PC-3 (cell line): ENCODE measurements at regions not wholly inside any gene's neighbourhood (a gene's known extent, or its start where the extent isn't known, plus 50 kb on each side); places are given as distances from the start of the nearest gene placed in this dataset.

Experiments used
- ATAC-seq: fragments of 200-7000 bp; cut with Tn5 transposase; 2 replicates; pipeline ENCODE4 v1.9.1; 2020; ENCODE audit warnings: mild to moderate bottlenecking, moderate library complexity
- BruUV-seq: library from RNA; stranded (reverse); fragments of 400-500 nt; replicated peaks from 2 replicates; lab custom pipeline; 2021; lab: Mats Ljungman, UMichigan
- CTCF ChIA-PET: fragments of 300-600 bp; sonication (Branson Sonifier 250); formaldehyde crosslinking; loops from one replicate; lab custom pipeline; 2022; ENCODE audit warnings: antibody characterized with exemption; lab: Charles Lee
- POLR2A ChIA-PET: fragments of 300-600 bp; sonication (Branson Sonifier 250); formaldehyde crosslinking; loops from one replicate; lab custom pipeline; 2022; ENCODE audit warnings: antibody characterized with exemption; ENCODE audit not compliant: unreplicated experiment; lab: Charles Lee
- DNase-seq: peaks from one replicate; pipeline ENCODE4 v3.0.0-alpha.2; 2015
- H2AFZ ChIP-seq: fragments of 300-600 bp; sonication (generic); 2 replicates; pipeline ENCODE4 v1.6.0; 2016; ENCODE audit warnings: antibody characterized with exemption, low read length
- H3F3A ChIP-seq: fragments of 300-600 bp; sonication (generic); one replicate; pipeline ENCODE4 v1.6.0; 2017; ENCODE audit warnings: antibody characterized with exemption, low read length, control low read depth, mild to moderate bottlenecking; ENCODE audit not compliant: unreplicated experiment
- H3K27ac ChIP-seq: fragments of 300-600 bp; sonication (generic); 2 replicates; pipeline ENCODE4 v1.5.1; 2016; ENCODE audit warnings: mild to moderate bottlenecking, low read length
- H3K27me3 ChIP-seq: fragments of 300-600 bp; sonication (generic); 2 replicates; pipeline ENCODE4 v1.6.1; 2016; ENCODE audit warnings: low read length, mixed read lengths
- H3K36me3 ChIP-seq: fragments of 300-600 bp; sonication (generic); 2 replicates; pipeline ENCODE4 v1.6.1; 2016; ENCODE audit warnings: low read depth, mixed run types, low read length, mixed read lengths
- H3K4me1 ChIP-seq: fragments of 300-600 bp; sonication (generic); 2 replicates; pipeline ENCODE4 v1.5.1; 2016; ENCODE audit warnings: low read length; ENCODE audit not compliant: insufficient read depth
- H3K4me2 ChIP-seq: fragments of 300-600 bp; sonication (generic); 2 replicates; pipeline ENCODE4 v1.6.0; 2016; ENCODE audit warnings: low read length
- H3K4me3 ChIP-seq: fragments of 300-600 bp; sonication (generic); 2 replicates; pipeline ENCODE4 v1.5.1; 2016; ENCODE audit warnings: mild to moderate bottlenecking, low read length, mixed read lengths
- H3K79me2 ChIP-seq: fragments of 300-600 bp; sonication (generic); 2 replicates; pipeline ENCODE4 v1.6.1; 2017; ENCODE audit warnings: low read length, mixed read lengths
- H3K9ac ChIP-seq: fragments of 300-600 bp; sonication (generic); 2 replicates; pipeline ENCODE4 v1.6.0; 2016; ENCODE audit warnings: mild to moderate bottlenecking, low read length
- H3K9me2 ChIP-seq: fragments of 300-600 bp; sonication (generic); replicated peaks from 2 replicates; pipeline ENCODE4 v1.6.1; 2016; ENCODE audit warnings: mixed run types, low read length, mixed read lengths
- H3K9me3 ChIP-seq: fragments of 300-600 bp; sonication (generic); 2 replicates; pipeline ENCODE4 v1.6.1; 2016; ENCODE audit warnings: low read length, mixed read lengths
- H4K20me1 ChIP-seq: fragments of 300-600 bp; sonication (generic); 2 replicates; pipeline ENCODE4 v1.6.1; 2016; ENCODE audit warnings: low read length, mixed read lengths
- EZH2 ChIP-seq: fragments of 300-600 bp; sonication (generic); IDR thresholded peaks from one replicate; pipeline ENCODE4 v1.6.1; 2017; ENCODE audit warnings: antibody characterized with exemption, mild to moderate bottlenecking, low read length; ENCODE audit not compliant: unreplicated experiment
- EZH2phosphoT487 ChIP-seq: fragments of 300-600 bp; sonication (generic); IDR thresholded peaks from 2 replicates; pipeline ENCODE4 v1.6.1; 2018; ENCODE audit warnings: mild to moderate bottlenecking, antibody characterized with exemption, low read length, borderline replicate concordance
- intact Hi-C: fragments of 100-400 bp; cut with micrococcal nuclease; formaldehyde crosslinking; loops from 2 replicates; pipeline ENCODE4 v1.9.0; 2023
- TF ChIP-seq, protein P1 (sequence below): fragments of 300-600 bp; sonication (generic); conservative IDR thresholded peaks from 2 replicates; pipeline ENCODE4 v1.5.1; 2017; ENCODE audit warnings: antibody characterized with exemption, low read depth, mild to moderate bottlenecking, low read length

DNA sequence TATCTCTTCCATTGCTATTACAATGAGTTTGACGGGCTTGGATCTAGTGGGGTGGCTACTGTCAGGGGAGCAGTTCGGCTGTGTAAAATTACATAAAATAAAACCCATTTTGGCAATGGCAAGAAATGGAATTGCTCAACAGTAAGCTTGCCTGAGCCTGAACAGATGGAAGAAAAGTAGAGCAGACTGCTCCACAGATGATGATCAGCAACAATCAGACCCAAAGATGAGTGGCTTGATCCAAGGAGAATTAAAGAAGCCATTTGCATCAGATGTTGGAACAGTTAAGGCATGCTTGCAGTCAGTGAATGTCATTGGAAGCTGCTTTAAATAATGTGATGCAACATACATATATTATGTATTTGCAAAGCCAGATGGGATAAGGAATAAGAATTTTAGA, 256.6 kb upstream of the SMIM30 start:
- DNase-seq = no peak
- CTCF ChIA-PET = no interaction called here
- Histone ChIP-seq H3K27ac (no peak overlapping the region), H3K27me3 (no peaks in the 10 kb centered on the region), H2AFZ (no peak overlapping the region), H3K4me2 (no peak overlapping the region), H3K79me2 (no peaks in the 10 kb centered on the region), H3K9ac (no peak overlapping the region), H3K9me2 (no peaks in the 10 kb centered on the region), H4K20me1 (no peaks in the 10 kb centered on the region), H3K4me1 (no peaks in the 10 kb centered on the region), H3F3A (no peaks in the 10 kb centered on the region), H3K4me3 (no peak overlapping the region), H3K36me3 (no peaks in the 10 kb centered on the region), H3K9me3 (no peaks in the 10 kb centered on the region)
- TF ChIP-seq, protein P1, sequence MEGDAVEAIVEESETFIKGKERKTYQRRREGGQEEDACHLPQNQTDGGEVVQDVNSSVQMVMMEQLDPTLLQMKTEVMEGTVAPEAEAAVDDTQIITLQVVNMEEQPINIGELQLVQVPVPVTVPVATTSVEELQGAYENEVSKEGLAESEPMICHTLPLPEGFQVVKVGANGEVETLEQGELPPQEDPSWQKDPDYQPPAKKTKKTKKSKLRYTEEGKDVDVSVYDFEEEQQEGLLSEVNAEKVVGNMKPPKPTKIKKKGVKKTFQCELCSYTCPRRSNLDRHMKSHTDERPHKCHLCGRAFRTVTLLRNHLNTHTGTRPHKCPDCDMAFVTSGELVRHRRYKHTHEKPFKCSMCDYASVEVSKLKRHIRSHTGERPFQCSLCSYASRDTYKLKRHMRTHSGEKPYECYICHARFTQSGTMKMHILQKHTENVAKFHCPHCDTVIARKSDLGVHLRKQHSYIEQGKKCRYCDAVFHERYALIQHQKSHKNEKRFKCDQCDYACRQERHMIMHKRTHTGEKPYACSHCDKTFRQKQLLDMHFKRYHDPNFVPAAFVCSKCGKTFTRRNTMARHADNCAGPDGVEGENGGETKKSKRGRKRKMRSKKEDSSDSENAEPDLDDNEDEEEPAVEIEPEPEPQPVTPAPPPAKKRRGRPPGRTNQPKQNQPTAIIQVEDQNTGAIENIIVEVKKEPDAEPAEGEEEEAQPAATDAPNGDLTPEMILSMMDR = no peak
- POLR2A ChIA-PET = no interaction called here
- no TSS peak for BruUV-seq
- no peak for ATAC-seq
- intact Hi-C loops = no loop called here

DNA sequence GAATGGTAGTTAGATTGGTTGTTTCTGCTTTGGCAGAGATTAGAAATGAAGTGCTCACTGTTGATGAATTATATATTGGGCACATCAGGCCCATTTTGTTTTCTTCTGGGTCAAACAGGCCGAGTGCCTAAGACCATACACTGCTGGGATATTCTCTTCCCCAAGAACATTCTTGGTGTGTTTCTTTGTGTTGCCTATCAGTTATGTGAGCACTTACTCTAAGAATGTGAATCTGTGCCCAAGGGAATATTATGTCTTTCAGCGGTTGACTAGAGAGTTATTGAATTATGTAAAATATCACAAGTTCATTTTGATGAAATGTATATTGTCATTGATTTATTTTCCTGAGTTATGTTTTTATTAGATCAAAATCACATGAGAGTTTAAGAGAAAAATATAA, 255.5 kb upstream of the SMIM30 start:
- Histone ChIP-seq H3K9ac (no peak overlapping the region), H2AFZ (no peak overlapping the region), H3K9me3 (no peaks in the 10 kb centered on the region), H3K4me1 (no peaks in the 10 kb centered on the region), H3F3A (no peaks in the 10 kb centered on the region), H3K27ac (no peak overlapping the region), H3K36me3 (no peaks in the 10 kb centered on the region), H3K4me2 (no peak overlapping the region), H3K9me2 (no peaks in the 10 kb centered on the region), H3K27me3 (no peaks in the 10 kb centered on the region), H3K79me2 (no peaks in the 10 kb centered on the region), H3K4me3 (no peak overlapping the region), H4K20me1 (no peaks in the 10 kb centered on the region)
- ChIA-PET CTCF (no interaction called here), POLR2A (no interaction called here)
- no TSS peak for BruUV-seq
- TF ChIP-seq EZH2phosphoT487 = no peak
- TF ChIP-seq, protein P1 = no peak
- no peak for TF ChIP-seq EZH2
- DNase-seq (no peak), ATAC-seq (no peak)
- intact Hi-C loops = no loop called here

DNA sequence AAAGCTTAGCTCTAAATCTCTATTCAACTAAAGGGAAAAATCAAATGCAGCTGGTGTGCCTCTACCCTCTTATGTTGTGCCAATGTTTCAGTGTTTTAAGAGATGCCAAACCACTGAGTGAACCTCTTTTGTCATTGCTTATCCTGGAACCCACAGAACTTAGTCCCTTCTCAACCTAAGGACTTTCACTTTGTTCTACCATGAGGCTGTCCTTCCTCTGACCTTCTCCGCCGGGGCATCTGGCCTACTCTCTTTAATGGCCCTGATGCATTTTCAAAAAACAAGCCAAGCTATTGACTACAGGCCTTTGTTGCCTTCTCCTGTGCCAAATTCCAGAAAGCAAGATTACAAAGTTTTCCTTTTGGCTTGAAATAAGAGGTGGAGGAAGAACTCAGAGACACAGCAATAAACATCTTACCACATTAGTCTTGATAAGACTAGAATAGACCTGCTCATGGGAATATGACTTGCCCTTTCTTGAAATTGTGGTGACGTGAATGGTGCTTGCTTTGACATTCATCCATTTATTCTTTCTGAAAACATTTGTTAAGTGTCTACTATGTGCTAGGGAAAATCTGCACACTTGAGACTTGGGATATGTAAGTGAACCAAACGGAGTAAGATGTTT, 253.2 kb upstream of the SMIM30 start:
- TF ChIP-seq, protein P1 = no peak
- no peak for TF ChIP-seq EZH2
- no peak overlapping the region for H3K4me3 ChIP-seq
- H3K27ac ChIP-seq = no peak overlapping the region
- no peaks in the 10 kb centered on the region for H3F3A ChIP-seq
- no peaks in the 10 kb centered on the region for H3K27me3 ChIP-seq
- no peak overlapping the region for H2AFZ ChIP-seq
- BruUV-seq = no TSS peak
- no peak for ATAC-seq
- H3K36me3 ChIP-seq = no peaks in the 10 kb centered on the region
- CTCF ChIA-PET = no interaction called here
- H3K4me1 ChIP-seq = no peaks in the 10 kb centered on the region
- H3K9me2 ChIP-seq = no peaks in the 10 kb centered on the region
- intact Hi-C loops = no loop called here
- no peaks in the 10 kb centered on the region for H3K9me3 ChIP-seq
- no peaks in the 10 kb centered on the region for H3K79me2 ChIP-seq
- POLR2A ChIA-PET = no interaction called here
- H3K4me2 ChIP-seq = no peak overlapping the region
- H4K20me1 ChIP-seq = no peaks in the 10 kb centered on the region
- no peak for DNase-seq
- H3K9ac ChIP-seq = no peak overlapping the region
